AG20443 (cell line): ENCODE measurements at regions not wholly inside any gene's neighbourhood (a gene's known extent, or its start where the extent isn't known, plus 50 kb on each side); places are given as distances from the start of the nearest gene placed in this dataset.
"Not testable (repeated sequence)": the region's sequence is repeated elsewhere in the genome, so short reads cannot be mapped to it uniquely, and the experiment has no call there.

Source experiments
- DNase-seq: peaks from one replicate; pipeline ENCODE4 v3.0.0; 2012; ENCODE audit warnings: low spot score, mixed read lengths

DNA sequence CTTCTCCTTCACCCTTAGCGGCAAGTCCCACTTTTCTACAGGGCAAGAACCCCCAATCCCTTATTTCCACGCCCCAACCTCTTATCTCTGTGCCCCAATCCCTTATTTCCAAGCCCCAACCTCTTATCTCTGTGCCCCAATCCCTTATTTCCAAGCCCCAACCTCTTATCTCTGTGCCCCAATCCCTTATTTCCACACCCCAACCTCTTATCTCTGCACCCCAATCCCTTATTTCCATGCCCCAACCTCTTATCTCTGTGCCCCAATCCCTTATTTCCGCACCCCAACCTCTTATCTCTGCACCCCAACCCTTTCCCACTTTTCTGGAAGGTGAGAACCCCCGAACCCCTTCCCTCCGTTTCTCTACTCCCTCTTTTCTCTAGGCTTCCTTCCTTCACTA lies 116.1 kb upstream of the GJE1 start:
- not testable (repeated sequence) for DNase-seq

DNA sequence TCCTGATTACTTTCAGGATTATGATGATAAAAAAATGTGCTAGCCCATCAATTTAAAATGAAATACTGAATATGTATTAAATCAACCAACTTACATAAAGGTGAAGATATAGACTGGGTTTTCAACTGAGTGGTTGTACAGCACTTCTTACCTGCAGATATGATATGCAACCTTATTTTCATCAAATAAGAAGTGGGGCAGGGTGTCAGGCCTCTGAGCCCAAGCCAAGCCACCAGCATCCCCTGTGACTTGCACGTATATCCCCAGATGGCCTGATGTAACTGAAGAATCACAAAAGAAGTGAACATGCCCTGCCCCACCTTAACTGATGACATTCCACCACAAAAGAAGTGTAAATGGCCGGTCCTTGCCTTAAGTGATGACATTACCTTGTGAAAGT lies 117.3 kb upstream of the GJE1 start:
- not testable (repeated sequence) for DNase-seq

DNA sequence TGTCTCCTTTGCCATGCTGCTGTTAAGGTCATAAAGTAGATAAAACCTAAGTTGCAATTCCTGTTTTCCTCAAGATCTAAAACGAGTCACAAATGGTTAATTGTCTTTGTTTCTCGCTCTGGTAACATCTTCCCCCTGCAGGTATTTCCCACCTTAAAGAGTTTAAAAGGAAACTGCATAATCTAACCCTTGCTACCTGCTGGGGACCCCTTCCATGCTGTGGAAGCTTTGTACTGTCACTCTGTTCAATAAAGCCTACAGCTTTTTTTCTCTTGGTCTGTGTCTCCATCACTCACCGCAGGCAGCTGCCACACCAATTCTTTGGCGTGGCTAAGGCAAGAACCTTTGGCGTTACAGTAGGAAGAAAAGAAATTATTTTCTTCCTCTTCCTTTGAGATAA lies 117.7 kb upstream of the GJE1 start:
- no peak for DNase-seq

DNA sequence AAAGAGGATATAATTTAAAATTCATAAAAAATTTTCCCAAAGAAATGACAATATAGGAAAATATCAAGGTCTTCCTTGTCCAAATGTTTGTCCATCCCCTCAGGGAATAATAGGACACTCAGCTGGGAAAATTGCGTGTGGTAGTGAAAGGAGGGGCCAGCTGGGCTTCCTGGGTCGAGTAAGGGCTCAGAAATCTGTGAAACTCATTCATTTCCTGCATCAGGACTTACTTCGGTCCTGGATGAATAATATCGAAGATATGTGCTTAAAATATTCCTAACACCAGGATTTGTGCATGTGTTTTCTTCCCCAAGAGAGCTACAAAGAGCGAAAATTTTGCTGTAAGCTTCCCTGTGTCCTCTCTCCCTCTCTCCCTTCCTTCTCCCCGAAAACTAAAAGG lies 118.2 kb upstream of the GJE1 start:
- peak; percentile 48 for DNase-seq

DNA sequence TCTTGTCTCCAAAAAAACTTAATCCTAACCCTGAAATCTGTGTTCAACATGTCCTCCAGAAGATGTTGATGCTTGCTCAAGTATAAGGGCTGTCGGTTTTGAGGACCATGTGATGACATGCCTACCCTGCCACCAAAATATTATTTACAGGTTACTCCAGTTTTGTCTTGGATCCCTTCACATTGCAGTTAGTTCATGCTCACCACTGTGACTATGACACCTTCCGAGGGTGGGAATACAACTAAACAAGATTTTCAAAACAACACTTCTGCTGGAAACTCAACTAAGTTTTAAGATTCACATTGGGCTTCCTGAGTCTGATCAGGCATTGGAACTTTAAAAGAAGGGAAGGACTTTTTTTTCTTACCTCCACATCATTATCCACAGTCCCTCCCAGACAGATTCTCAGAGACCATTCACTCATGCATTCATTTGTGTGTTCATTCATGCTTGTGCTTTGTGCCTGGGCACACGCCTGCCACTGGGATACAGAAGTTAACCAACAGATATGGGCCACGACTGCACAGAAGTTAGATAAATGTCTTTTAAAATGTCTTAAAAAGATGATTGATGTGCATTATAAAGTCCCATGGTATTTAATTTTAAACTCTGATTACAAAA lies 118.7 kb upstream of the GJE1 start:
- no peak for DNase-seq

DNA sequence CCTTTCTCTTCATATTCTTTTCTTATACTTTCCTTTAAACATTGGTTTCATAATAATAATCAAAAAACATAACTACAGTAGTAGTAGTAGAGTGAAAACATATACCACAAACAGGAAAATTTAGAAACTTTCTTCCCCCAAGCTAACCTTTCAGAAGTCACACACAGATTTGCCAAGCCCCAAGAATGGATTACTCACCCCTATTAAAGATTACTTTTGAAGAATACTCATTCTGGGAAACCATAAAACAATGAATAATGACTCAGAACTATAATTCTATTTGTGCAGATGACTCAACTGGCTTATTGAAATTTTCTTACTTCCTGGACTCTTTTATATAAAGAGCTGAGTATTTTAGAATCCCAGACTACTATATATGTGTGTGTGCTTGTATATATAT lies 119.4 kb upstream of the GJE1 start:
- peak; percentile 56 for DNase-seq

DNA sequence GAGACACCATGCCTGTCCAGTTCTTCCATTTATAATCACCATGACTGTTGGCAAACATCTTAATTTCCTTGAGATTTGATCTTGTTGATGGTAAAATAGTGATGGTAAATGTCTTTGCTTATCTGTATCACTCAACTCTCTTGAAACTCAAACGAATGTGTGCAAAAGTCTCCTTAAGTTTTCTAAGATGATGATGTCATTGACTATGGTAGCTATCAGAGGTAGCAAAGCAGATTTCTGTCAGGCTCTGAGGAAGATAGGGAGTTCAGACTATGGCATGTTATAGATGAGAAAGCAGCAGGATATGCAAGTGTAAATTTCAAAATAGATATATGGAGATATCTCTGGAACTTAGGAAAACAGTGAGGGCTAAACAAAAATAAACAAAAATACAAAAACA lies 121.0 kb upstream of the GJE1 start:
- DNase-seq: no peak

DNA sequence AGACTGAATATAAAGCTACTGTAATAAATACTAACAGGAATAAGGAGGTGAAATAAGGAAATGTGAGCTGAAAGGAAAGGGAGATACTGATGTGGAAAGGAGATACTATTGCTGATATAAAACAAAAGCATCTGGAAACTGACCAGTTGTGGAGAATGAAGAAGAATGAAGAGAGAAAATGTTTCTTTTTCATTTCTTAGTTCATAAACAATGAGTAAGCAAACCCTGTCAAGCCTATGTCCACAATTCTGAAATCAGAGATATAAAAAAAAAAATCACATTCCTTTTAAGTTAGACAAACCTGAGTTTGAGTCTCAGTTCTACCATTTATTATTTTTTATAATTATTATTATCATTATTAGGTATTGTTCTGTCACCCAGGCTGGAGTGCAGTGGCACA lies 121.6 kb upstream of the GJE1 start:
- no peak for DNase-seq

DNA sequence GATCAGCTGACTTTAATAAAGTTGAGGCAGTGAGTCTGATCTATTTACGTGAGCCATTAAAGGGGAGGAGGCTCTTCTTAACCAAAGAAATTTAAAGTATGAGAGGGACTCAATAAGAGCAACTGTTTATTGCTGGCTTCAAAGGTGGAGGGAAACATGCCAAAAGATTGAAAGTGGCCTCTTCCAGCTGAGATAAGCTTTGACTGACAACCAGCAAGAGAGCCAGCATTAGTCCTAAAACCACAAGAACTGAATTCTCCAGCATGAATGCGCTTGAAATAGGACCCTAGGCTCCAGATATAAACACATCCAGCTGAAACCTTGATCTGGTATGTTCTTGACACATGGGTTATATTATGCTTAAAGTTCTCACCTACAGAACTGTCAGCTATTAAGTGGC lies 123.1 kb upstream of the GJE1 start:
- no peak for DNase-seq

DNA sequence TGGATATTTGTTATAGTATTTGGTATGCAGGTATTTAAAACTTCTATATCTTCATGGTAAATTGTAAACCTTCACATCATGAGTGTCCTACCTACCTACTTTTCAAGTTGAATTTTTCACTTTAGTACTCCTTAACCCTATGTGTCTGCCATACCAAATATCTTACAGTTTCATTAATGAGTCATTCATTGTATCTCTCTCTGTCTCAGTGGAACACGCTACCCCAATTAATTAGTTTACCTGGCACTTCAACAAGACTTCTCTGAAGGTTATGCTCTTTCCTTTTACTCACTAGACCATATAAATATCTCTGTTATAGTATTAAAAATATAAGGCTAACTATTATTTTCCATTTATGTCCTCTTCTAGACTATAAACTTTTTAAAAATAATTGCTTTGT lies 123.9 kb upstream of the GJE1 start:
- no peak for DNase-seq

DNA sequence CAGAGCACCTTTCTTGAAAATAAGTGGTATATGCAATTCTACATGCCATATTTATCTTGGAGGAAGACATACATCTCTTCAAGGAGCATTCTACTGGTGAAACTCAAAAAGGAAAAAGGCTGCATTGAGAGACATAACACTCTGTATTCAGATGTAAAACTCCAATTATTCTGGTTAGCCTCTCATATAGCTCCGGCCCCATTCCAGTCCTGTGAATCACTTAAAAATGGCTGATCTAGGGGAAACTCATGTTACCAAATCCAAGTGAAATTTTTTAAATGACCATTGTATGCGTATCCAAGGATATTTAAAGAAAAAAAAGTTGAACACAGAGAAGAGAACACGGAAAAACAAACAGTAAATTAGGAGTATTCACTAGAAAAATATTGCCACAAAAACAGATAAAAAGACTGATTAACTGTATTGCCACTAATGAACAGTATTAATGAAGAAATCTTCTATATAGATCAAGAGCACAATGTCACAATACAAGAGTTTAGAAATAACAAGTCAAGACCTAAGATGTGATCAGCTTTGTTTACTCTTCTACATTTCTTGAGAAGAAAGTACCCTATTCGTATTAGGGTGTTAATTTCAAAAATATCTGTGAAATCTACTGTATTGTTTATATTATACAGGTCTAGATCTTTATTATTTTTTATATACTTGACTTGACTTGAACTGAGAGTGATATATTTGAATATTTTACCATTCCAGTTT lies 124.5 kb upstream of the GJE1 start:
- DNase-seq: no peak

DNA sequence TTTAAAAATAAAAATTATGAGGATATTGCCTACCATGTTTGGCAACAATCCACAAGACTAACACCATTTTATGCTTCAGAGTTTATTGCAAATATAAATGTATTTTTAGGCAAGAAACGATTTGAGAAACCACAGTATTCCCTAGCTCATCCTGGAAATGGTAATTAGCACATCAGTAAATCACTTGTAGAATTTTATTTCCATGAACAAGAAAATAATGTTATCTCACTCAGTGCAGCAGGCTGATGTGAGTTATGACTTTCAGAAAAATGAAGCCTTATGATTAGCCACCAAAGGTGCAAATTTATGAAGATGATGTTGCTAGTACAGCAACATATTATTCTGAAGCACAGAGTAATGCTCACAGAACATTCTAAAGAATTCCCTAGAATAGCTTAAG lies 127.7 kb upstream of the GJE1 start:
- no peak for DNase-seq

DNA sequence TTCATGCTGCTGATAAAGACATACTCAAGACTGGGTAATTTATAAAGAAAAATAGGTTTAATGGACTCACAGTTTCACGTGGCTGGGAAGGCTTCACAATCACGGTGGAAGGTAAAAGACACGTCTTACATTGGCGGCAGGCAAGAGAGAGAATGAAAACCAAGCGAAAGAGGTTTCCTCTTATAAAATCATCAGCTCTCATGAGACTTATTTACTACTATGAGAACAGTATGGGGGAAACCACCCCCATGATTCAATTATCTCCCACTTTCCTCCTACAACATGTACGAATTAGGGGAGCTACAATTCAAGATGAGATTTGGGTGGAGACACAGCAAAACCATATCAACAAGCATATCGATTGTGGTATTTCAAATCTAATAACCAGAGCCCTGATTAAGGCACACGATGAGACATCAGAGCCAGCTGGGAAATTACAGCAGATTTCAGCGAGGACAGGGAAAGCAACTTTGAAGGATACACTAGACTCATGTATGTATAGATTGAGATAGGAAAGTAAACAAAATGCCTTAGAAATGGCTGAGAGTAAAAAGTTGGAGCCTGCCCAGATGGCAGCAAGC lies 129.8 kb upstream of the GJE1 start:
- no peak for DNase-seq

DNA sequence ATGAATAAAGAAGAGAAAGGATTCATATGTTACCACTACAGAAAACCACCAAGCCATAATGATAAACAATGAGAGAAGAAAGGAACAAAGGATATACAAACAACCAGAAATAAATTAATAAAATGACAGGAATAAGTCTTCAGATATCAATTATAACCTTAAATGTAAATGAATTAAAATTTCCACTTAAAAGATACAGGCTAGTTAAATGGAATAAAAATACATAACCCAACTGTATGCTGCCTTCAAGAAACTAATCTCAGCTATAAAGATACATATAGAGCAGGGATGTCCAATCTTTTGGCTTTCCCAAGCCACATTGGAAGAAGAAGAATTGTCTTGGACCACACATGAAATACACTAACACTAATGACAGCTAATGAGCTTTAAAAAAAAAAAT lies 135.9 kb upstream of the GJE1 start:
- no peak for DNase-seq

DNA sequence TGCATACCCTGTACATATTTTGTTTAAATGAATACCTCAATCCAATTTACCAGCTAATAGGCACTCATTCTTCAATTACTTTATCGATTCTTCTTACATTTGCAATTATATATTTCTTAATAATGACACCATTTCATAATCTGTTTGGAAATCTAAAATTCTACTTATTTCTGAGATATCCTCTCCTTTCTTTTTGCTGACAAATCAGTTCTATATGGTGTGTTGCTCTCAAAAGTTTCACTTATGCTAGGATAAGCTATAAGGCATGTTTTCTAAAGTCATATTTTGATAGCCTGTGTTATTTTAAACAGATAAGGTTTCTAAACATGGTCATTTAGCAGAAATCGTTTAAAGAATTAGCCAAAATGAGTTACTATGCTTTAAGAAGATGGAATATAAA lies 140.6 kb upstream of the GJE1 start:
- DNase-seq: no peak

DNA sequence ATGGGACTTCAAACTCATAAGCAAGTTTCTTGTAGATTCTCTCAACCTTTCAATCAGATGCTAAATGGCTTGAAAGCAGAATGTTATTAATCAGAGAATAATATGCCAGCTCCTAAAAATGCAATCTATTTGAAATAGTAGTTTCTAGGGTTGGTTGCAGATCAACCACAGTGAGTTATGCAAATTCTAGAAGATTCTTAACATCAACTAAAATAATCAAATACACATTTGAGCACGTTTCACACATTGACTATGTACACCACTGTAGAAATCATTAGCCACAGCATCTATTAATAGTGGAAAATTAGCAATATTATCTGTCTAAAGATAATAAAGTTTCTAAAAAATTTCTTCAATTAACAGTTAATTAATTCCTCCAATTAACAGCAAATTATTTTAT lies 141.9 kb upstream of the GJE1 start:
- no peak for DNase-seq

DNA sequence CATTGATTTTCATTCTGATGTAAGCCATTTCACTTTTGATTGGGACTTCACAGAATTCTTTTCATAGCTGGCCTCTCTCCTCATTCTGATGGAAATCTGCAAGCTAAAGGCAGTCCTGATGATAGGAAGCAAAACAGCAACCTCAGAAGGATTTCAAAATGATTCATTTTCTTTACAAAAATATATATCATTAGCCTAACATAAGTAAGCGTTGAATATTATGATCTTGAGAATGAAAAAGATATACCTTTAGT lies 143.1 kb upstream of the GJE1 start:
- no peak for DNase-seq

DNA sequence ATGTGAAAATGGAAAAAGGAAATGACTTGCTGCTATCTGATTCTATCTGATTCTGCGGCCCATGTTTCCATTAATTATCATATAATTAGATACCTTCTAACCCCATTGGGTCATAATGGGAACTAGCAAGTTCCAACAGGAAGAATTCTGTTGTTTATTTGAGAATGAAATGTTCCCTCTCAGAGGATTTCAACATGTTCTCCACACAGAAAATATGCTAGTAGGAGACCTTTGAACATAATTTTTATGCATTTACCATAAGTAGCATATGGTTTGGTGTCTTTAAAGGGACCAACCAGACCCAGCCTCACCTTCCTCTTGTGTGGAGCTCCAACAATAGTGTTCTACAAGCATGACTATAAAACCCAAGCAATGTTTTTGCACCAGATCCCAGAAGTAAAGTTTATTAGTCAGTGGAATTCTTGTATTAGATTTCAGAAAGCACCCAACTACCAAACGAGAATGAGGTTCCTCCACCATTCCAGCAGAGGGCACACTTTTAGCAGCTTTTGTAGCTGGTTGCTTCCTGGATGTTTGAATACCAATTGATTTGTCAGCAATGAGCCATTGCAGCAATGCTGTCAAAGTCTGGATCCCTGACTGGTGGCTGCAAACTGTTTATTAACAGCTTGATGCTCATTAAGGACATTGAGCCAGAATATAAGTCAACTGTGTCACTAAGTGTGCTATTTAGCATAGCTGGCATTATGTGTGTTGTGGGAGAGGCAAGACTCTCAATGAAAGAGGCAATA lies 143.6 kb upstream of the GJE1 start:
- DNase-seq: peak; percentile 76

DNA sequence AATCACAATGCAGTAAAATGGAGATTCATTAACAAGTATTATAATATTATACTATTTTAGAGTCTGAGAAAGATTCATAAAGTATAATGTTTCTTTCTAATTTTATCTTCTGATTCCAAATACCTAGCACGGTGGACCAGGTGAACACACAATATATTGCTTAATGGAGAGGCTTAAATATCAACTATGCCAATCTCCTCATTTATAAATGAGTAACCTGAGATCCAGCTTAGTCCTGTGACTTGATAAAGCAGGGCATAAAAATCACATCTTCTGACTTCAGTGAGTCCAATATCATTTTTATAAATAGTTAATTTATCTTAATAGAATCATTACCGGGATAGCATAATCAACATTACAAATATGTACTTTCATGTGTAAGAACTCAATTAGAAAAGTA lies 144.4 kb upstream of the GJE1 start:
- DNase-seq: no peak

DNA sequence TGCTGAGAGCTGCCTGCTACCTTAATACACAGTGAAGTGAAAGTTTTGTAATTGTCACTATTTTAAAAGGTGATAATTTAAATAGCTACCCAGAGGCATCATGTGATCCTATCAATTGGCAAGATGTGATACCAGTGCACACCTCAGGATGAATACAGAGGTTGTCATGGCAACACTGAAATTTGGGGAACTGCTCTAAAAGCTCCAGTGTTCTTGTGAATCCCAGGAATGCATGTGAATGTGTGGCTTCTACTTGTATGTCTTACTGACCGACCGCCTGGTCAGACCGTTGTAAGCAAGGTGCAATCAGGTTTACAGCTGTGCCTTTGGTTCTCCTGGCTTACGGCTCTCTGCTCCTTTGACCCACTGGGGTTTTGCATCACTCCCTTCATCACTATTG lies 146.3 kb upstream of the GJE1 start:
- no peak for DNase-seq

DNA sequence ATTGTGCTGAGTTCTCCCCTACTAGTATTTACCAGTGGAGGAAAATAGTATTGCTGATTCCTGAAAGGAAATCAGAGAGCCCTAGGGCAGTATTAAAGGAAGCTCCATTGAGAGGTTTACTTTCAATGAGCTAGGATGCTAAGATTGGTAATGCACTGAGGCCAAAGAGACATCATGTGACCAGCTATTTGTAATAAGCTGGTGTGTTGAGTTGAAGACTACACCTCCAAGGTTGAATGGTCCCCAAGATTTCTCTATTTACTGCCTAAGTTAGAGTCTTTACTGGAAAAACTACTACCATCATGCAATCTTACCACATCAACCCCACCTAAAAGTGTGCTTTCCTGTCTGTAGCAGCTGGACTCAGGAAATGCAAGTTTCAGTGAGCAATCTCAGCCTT lies 151.5 kb upstream of the GJE1 start:
- DNase-seq: no peak

DNA sequence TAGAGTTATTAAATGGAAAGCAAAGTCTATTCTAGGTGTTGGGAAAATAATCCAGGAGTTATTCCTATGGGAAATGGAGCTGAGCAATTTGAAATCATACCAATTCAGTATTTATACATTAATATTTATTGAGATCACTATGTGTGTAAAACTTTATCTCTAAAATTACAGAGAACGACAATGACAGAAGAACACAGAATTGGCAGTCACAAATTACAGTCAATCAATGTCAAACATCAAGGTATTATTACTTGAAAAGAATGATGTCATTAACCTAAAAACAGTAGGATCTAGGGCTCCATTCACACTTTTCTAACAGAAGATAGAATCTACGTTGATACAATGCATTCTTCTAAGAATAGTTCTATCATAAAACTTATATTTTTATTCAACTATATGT lies 154.9 kb upstream of the GJE1 start:
- no peak for DNase-seq

DNA sequence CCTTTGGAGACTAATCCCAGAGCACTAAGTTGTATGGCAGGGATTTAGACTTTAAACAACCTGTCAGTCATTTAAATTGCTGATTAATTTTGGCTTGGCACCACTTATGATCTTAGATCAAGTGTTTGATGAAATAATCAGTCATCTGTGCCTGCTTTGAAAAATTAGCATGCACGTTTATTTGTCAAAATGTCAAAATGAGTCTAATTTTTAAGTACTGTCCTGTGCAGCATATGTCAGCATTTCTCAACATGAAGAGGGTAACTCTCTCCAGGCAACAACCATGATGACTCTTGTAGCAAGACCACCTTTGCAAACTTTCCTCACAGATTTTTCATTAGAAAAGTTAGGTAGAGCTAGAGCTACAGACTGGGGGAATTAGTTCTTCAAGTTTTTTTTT lies 155.7 kb upstream of the GJE1 start:
- DNase-seq: no peak
